GM19239 (cell line): ENCODE measurements at regions not wholly inside any gene's neighbourhood (a gene's known extent, or its start where the extent isn't known, plus 50 kb on each side); places are given as distances from the start of the nearest gene placed in this dataset.

Experiments
- DNase-seq: peaks from one replicate; pipeline ENCODE4 v3.0.0; 2011; ENCODE audit warnings: low spot score; ENCODE audit not compliant: insufficient read length
- FAIRE-seq: peaks from 2 replicates; lab custom pipeline; 2011; peaks lifted over from hg19 to GRCh38; lab: Jason Lieb, UNC

GRCh38 chr13:43981512-43982301, 102.0 kb downstream of the LACC1 start:
- no peak for DNase-seq
- FAIRE-seq, result no peak

GRCh38 chr13:43983373-43983772, 103.7 kb downstream of the LACC1 start:
- FAIRE-seq, result no peak

GRCh38 chr13:43984292-43984691, 104.6 kb downstream of the LACC1 start:
- DNase-seq (no peak), FAIRE-seq (no peak)

More at GRCh38 chr13:43983373-43983772, 103.7 kb downstream of the LACC1 start:
- no peak for DNase-seq

GRCh38 chr13:43985422-43986072, 105.8 kb downstream of the LACC1 start:
- FAIRE-seq (no peak), DNase-seq (no peak)

GRCh38 chr13:43986421-43986981, 106.8 kb downstream of the LACC1 start:
- FAIRE-seq (no peak), DNase-seq (no peak)

- no peak for FAIRE-seq
- DNase-seq, result no peak
These were observed 108.6 kb downstream of the LACC1 start for GRCh38 chr13:43988302-43988701.

GRCh38 chr13:43990021-43990420, 110.3 kb downstream of the LACC1 start:
- no peak for DNase-seq
- no peak for FAIRE-seq

GRCh38 chr13:43990829-43991228, 111.1 kb downstream of the LACC1 start:
- no peak for FAIRE-seq
- no peak for DNase-seq

- FAIRE-seq (no peak), DNase-seq (no peak)
These were observed 112.1 kb downstream of the LACC1 start for GRCh38 chr13:43991773-43992201.

GRCh38 chr13:43992211-43992610, 112.5 kb downstream of the LACC1 start:
- DNase-seq (no peak), FAIRE-seq (no peak)

- DNase-seq (no peak), FAIRE-seq (no peak)
These were observed 115.5 kb downstream of the LACC1 start for GRCh38 chr13:43994999-43995859.

- FAIRE-seq, result no peak
- DNase-seq, result no peak
These were observed 116.5 kb downstream of the LACC1 start for GRCh38 chr13:43996221-43996620.

GRCh38 chr13:44003481-44003880, 123.8 kb downstream of the LACC1 start:
- DNase-seq, result no peak
- no peak for FAIRE-seq

- DNase-seq (no peak), FAIRE-seq (no peak)
These were observed 125.2 kb downstream of the LACC1 start for GRCh38 chr13:44004878-44005277.

- FAIRE-seq, result no peak
- no peak for DNase-seq
These were observed 127.7 kb downstream of the LACC1 start for GRCh38 chr13:44007451-44007850.

- no peak for DNase-seq
- no peak for FAIRE-seq
These were observed 131.3 kb downstream of the LACC1 start for GRCh38 chr13:44011036-44011435.

GRCh38 chr13:44012910-44013757, 133.4 kb downstream of the LACC1 start:
- FAIRE-seq, result no peak
- DNase-seq, result no peak

GRCh38 chr13:44013758-44014291, 134.1 kb downstream of the LACC1 start:
- DNase-seq, result no peak
- FAIRE-seq, result no peak

- no peak for DNase-seq
- no peak for FAIRE-seq
These were observed 134.8 kb downstream of the LACC1 start for GRCh38 chr13:44014501-44014900.
